A673 (cell line): ENCODE measurements at regions not wholly inside any gene's neighbourhood (a gene's known extent, or its start where the extent isn't known, plus 50 kb on each side); places are given as distances from the start of the nearest gene placed in this dataset.

ENCODE experiments used
- BruUV-seq: library from RNA; stranded (reverse); fragments of 400-500 nt; replicated peaks from 2 replicates; lab custom pipeline; 2021; lab: Mats Ljungman, UMichigan
- CTCF ChIA-PET: fragments of 300-600 bp; sonication (Branson Sonifier 250); formaldehyde crosslinking; loops from one replicate; lab custom pipeline; 2022; ENCODE audit warnings: antibody characterized with exemption; lab: Charles Lee
- POLR2A ChIA-PET: fragments of 300-600 bp; sonication (Branson Sonifier 250); formaldehyde crosslinking; loops from one replicate; lab custom pipeline; 2022; ENCODE audit warnings: antibody characterized with exemption; ENCODE audit not compliant: low non-redundant PET; lab: Charles Lee
- DNase-seq: peaks from one replicate; pipeline ENCODE4 v3.0.0-alpha.2; 2015; ENCODE audit warnings: low spot score
- H3K27ac ChIP-seq: fragments of 200-600 bp; sonication (generic); 2 replicates; pipeline ENCODE4 v1.5.1; 2016; ENCODE audit warnings: mixed run types, low read depth, mild to moderate bottlenecking, mixed read lengths, antibody characterized with exemption, low read length; ENCODE audit not compliant: poor library complexity, severe bottlenecking
- H3K27me3 ChIP-seq: fragments of 200-600 bp; sonication (generic); replicated peaks from 2 replicates; pipeline ENCODE4 v1.6.1; 2017; ENCODE audit warnings: mixed run types, low read depth, mild to moderate bottlenecking, mixed read lengths, antibody characterized with exemption, low read length; ENCODE audit not compliant: insufficient read depth, poor library complexity
- H3K36me3 ChIP-seq: fragments of 200-600 bp; sonication (generic); 2 replicates; pipeline ENCODE4 v1.6.1; 2016; ENCODE audit warnings: mixed run types, mild to moderate bottlenecking, mixed read lengths, antibody characterized with exemption, low read length; ENCODE audit not compliant: insufficient read depth, poor library complexity, severe bottlenecking
- H3K4me1 ChIP-seq: fragments of 200-600 bp; sonication (generic); 2 replicates; pipeline ENCODE4 v1.6.1; 2017; ENCODE audit warnings: mixed run types, mild to moderate bottlenecking, mixed read lengths, antibody characterized with exemption, low read length; ENCODE audit not compliant: insufficient read depth, poor library complexity, severe bottlenecking
- H3K4me3 ChIP-seq: fragments of 200-600 bp; sonication (generic); 2 replicates; pipeline ENCODE4 v1.5.1; 2016; ENCODE audit warnings: low read depth, mixed run types, mild to moderate bottlenecking, mixed read lengths, low read length; ENCODE audit not compliant: poor library complexity, severe bottlenecking
- H3K9me3 ChIP-seq: fragments of 200-600 bp; sonication (generic); 2 replicates; pipeline ENCODE4 v1.6.1; 2016; ENCODE audit warnings: mixed run types, low read depth, mild to moderate bottlenecking, mixed read lengths, antibody characterized with exemption, low read length; ENCODE audit not compliant: poor library complexity, severe bottlenecking
- CTCF ChIP-seq: fragments of 300-800, 200-600 bp; sonication (generic); conservative IDR thresholded peaks from 2 replicates; pipeline ENCODE4 v1.5.1; 2017; ENCODE audit warnings: low read depth, mild to moderate bottlenecking, antibody characterized with exemption, low read length, moderate library complexity, mixed read lengths
- EZH2 ChIP-seq: fragments of 200-600 bp; sonication (generic); IDR thresholded peaks from 2 replicates; pipeline ENCODE4 v1.6.1; 2017; ENCODE audit warnings: borderline replicate concordance, low read depth, mild to moderate bottlenecking, mixed read lengths, antibody characterized with exemption, low read length; ENCODE audit not compliant: poor library complexity, severe bottlenecking
- intact Hi-C: fragments of 100-400 bp; cut with micrococcal nuclease; formaldehyde crosslinking; loops from one replicate; pipeline ENCODE4 v1.10.0; 2022; ENCODE audit not compliant: unreplicated experiment

DNA sequence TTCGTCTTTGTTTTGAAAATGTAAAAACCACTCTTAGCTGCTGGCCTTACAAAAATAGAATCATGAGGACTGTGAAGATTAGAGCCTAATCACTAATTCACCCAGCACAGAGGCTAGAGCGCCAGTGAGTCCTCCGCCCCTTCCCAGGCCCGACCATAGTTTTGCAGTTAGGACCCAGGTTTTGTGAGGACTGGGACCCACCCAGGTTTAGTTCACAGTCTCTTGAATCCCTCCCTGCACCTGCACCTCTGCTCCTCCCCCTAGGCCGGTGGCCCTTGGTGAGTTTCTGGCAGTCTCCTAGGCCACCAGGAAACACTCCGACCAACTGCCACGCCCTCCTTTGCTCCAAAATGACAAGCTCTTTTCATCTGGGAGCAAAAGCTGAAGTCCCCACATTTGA lies 136.0 kb upstream of the CCDC54 start:
- H3K9me3 ChIP-seq: no peaks in the 10 kb centered on the region
- no peaks in the 10 kb centered on the region for H3K27me3 ChIP-seq
- H3K36me3 ChIP-seq: no peaks in the 10 kb centered on the region
- no peak for TF ChIP-seq EZH2
- no peak for TF ChIP-seq CTCF
- POLR2A ChIA-PET: no interaction called here
- CTCF ChIA-PET: no interaction called here
- H3K4me3 ChIP-seq: peak overlapping the region; percentile 66
- intact Hi-C loops: loop anchor here (10.0 kb wide), 1 partner anchor 284 kb away; the partner anchor contains the start of gene BBX
- DNase-seq: peak; percentile 13
- no TSS peak for BruUV-seq
- no peak overlapping the region for H3K27ac ChIP-seq
- H3K4me1 ChIP-seq: peaks cover 1% of the 10 kb centered on the region

DNA sequence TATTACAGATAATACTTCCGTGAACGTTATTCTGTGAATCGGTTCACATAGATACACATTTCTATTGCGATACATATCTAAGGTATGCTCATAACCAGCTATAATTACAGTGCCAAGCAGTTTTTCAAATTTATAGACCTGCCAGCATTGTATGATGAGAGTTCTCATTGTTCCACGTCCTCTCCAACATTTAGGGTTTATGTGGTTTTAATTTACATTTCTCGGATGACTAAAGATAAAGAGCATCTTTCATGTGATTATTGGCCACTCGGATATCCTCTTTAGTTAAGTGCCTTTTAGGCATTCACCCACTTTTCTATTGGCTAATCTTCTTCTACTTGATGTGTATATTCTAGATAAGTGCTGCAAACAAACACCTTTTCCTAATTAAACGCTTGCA lies 134.7 kb upstream of the CCDC54 start:
- intact Hi-C loops: loop anchor here (10.0 kb wide), 1 partner anchor 282 kb away; the partner anchor contains the start of gene BBX
- no peak for DNase-seq
- H3K4me1 ChIP-seq: no peaks in the 10 kb centered on the region
- BruUV-seq: no TSS peak
- POLR2A ChIA-PET: no interaction called here
- no peaks in the 10 kb centered on the region for H3K9me3 ChIP-seq
- TF ChIP-seq CTCF (no peak), EZH2 (no peak)
- CTCF ChIA-PET: no interaction called here
- no peaks in the 10 kb centered on the region for H3K27me3 ChIP-seq
- no peak overlapping the region for H3K27ac ChIP-seq
- no peaks in the 10 kb centered on the region for H3K36me3 ChIP-seq
- H3K4me3 ChIP-seq: no peak overlapping the region

GRCh38 chr3:107247116-107247515 lies 130.1 kb upstream of the CCDC54 start:
- ChIA-PET POLR2A (no interaction called here), CTCF (no interaction called here)
- H3K4me1 ChIP-seq: no peaks in the 10 kb centered on the region
- H3K27ac ChIP-seq: no peak overlapping the region
- TF ChIP-seq EZH2 (no peak), CTCF (no peak)
- H3K4me3 ChIP-seq: no peak overlapping the region
- no TSS peak for BruUV-seq
- intact Hi-C loops: loop anchor here (10.0 kb wide), 1 partner anchor 278 kb away; the partner anchor contains the start of gene BBX
- DNase-seq: no peak
- H3K27me3 ChIP-seq: no peaks in the 10 kb centered on the region
- no peaks in the 10 kb centered on the region for H3K9me3 ChIP-seq
- no peaks in the 10 kb centered on the region for H3K36me3 ChIP-seq
